Glomerular endothelial cell (primary cell): ENCODE measurements at regions not wholly inside any gene's neighbourhood (a gene's known extent, or its start where the extent isn't known, plus 50 kb on each side); places are given as distances from the start of the nearest gene placed in this dataset.

Source experiments
- DNase-seq: peaks from one replicate; pipeline ENCODE4 v3.0.0-alpha.2; 2011; ENCODE audit warnings: low read depth, low spot score; ENCODE audit errors: extremely low read depth

- no peak for DNase-seq
Measured at GRCh38 chr10:3493621-3494020, 291.4 kb downstream of the KLF6 start.

- no peak for DNase-seq
Measured at GRCh38 chr10:3491571-3491970, 293.4 kb downstream of the KLF6 start.

GRCh38 chr10:3487228-3487627 is 297.8 kb downstream of the KLF6 start:
- no peak for DNase-seq

GRCh38 chr10:3486346-3487065 is 298.5 kb downstream of the KLF6 start:
- no peak for DNase-seq

- no peak for DNase-seq
Measured at GRCh38 chr10:3485057-3485686, 299.8 kb downstream of the KLF6 start.

GRCh38 chr10:3484306-3485056 is 300.5 kb downstream of the KLF6 start:
- DNase-seq = no peak

DNA sequence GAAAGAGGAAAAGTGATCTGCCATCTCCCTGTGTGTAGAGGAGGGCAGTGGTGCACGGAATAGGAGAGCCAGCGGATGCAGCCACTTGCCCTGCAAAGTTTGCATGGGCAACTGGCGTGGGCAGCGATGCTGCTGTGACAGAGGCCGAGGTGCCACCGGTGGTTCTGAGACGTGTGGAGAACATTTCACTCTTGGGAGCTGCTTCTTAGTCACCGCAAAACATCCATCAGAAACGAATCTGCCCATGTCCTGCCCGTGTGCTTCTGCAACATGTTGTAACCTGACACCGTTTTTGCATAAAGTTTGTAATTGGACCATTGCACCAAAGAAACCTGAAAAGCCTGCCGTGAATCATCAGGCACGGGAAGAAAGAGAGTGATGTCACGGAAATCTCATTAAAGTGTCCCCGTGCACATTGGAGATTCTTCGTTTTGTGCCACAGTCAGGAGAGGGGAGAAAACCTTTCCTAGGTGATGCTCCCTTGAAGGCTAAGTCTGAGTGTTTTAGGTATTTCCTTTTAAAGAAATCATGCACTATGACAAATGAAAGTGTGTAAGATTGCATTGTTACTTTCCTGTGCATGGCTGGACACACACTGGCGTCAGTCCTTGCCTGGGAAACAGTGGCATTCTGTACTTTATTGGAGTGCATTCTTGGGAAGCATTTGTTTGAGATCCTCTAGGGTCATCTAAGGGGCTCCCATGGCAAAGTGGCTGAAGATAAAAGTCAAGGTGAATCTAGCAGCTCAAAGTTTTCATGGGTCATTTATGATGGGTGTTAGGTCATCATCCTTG is 302.6 kb downstream of the KLF6 start:
- no peak for DNase-seq

DNA sequence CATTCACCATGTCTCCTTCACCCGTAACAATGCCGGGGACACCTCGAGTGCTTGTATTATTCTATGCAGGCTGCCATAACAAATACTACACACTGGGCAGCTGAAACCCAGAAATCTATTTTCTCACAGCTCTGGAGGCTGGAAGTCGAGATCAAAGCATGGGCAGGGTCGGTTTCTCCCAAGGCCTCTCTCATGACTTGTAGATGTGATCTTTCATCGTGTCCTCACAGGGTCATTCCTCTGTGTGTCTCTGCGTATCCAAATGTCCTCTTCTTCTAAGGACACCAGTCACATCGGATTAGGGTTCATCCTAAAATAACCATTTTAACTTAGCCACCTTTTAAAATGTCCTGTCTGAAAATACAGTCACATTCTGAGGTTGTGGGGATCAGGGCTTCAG is 303.5 kb downstream of the KLF6 start:
- DNase-seq = no peak

GRCh38 chr10:3480990-3481315 is 304.1 kb downstream of the KLF6 start:
- no peak for DNase-seq

DNA sequence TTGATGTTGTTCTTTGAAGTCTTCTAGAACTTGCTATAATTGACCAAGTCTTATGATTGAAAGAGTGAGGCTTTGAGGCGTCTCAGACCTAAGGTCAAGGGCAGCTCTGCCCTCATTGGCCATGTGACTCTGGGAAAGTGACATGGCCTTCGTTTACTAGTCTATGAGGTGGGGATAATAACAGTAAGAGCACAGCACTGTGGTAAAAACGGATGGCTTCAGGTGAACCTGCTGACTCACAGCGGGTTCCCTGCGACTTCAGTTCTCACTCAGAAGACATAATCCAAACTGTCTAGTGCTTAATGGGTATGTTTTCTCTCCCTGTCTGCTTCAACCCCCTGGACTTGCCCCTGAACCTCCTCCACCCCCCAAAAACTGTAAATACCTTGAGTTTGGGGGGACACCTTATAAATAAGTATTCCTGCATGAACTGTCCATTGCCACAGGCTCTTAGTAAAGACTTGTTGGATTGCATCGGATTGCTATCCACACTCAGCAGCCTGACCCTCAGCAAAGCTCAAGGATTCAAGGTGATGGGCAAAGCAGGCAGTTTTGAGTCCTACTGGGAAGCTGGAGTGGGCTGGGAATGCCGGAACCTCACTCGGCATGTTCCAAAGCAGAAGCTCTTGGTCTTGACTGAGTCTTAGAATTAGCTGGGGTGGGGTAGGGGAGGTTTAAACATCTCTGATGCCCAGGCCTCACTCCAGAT is 304.6 kb downstream of the KLF6 start:
- no peak for DNase-seq

GRCh38 chr10:3478632-3479240 is 306.2 kb upstream of the PITRM1 start:
- no peak for DNase-seq

DNA sequence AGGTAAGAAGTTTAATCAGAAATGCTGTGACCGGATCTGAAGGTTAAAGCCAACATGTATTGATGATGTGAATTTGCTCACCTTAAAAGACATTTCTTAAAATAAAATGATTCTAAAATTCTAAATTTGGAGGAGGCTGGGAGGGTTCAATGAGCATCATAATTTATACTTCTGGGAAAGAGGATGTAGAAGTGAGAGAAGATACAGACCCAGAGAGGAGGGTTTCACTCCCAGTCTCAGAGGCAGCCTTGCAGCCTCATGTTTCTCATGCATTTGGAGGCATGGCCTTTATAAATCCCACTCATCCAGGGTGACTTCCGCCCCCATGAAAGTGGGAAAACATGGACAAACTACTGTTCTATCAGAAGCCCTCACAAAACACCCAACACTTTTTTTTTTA is 305.6 kb upstream of the PITRM1 start:
- no peak for DNase-seq

DNA sequence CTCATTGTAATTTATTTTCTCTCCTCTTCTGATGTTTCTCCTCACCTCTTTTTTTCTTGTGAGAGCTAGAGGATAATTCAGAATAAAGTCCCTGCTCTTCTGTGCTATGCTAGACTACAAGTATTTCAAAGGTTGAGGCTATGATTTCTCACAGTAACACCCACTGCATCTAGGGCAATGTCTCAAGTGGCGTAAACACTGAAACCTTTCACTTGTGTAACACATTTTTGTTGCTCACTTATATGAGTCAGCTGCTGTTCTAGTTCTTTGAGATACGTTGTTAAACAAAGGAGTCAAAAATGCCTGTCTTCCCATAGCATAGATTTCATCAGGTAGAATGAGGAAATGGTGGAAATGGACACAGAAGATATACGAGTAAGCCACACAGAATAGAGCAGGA is 305.1 kb upstream of the PITRM1 start:
- no peak for DNase-seq

DNA sequence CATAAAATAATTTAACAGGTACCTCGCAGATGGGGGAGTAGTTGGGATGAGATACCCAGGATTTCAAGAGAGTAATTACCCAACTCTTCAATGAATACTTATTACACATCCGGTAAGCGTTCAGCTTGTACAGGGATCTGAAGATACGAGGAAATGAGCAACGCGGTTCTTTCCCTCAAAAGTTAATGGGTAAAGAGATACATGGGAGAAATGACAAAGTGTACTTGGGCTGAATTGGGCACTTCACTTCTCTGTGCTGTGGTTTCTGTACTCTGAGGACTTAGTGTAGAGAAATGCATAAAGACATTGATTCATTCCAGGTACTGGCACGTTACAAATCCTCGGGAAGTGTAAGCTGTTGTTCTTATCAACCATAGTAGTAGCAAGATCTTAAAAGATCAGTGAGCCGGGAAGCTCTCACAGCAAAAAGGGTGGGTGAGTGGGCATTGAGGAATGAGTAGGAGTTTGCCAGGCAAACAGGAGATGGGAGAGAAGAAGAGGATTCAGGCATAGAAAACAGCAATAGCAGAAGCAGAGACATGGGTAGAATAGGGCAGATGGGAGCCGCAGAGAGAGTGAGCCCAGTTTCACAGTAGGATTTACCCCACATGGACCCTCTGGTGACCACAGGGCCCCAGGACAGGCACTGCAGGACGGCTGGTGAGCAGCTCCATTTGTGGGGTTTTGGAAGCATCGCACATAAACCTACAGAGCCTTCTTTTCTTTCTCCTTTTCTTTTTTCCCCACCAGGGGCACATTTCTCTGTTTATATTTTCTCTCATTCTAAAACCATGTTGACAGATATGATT is 304.3 kb upstream of the PITRM1 start:
- no peak for DNase-seq

- no peak for DNase-seq
Measured at GRCh38 chr10:3476186-3476585, 303.6 kb upstream of the PITRM1 start.

GRCh38 chr10:3475367-3475766 is 302.8 kb upstream of the PITRM1 start:
- DNase-seq = no peak

GRCh38 chr10:3474266-3474665 is 301.7 kb upstream of the PITRM1 start:
- DNase-seq = no peak

- DNase-seq = no peak
Measured at GRCh38 chr10:3473271-3473670, 300.7 kb upstream of the PITRM1 start.

DNA sequence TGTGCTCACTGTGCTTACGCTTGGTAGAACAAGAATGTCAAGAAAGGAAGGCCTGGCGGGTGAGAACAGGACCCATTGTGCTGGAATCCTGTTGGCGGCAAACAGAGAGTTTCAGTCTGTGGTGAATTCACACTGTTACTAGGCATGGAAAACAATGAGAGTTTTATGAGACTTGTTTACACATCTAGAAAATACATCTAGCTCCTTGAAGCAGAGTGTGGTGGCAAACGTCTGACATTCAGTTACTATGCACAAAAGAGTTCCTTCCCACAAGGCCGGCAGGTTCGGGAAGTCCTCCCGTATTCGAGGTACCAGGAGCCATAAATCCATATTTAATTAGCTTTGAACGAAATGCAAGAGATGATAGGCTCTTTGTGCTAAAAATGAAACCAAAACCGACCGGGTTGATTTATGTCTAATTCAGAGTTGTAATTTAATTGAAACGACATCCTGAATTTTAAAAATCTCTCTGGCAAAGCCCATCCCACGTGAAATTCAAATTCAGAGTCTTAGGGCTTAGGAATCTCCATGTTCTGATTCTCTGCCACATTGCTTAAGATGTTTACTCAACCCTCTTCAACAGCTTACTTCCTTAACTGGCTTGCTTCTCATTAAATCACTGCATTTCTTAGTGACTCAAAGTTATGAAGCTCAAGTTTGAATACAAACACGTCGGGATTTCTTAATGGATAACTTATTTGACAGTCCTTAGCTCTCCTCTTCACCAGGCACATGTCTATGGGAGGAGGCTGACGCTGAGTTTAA is 299.9 kb upstream of the PITRM1 start:
- no peak for DNase-seq
